GM21786 (cell line): ENCODE measurements at regions not wholly inside any gene's neighbourhood (a gene's known extent, or its start where the extent isn't known, plus 50 kb on each side); places are given as distances from the start of the nearest gene placed in this dataset.
"Not testable (repeated sequence)": the region's sequence is repeated elsewhere in the genome, so short reads cannot be mapped to it uniquely, and the experiment has no call there.

Source experiments
- ATAC-seq: cut with Tn5 transposase; IDR thresholded peaks from one replicate; pipeline ENCODE4 v1.9.1; 2021; ENCODE audit not compliant: unreplicated experiment

DNA sequence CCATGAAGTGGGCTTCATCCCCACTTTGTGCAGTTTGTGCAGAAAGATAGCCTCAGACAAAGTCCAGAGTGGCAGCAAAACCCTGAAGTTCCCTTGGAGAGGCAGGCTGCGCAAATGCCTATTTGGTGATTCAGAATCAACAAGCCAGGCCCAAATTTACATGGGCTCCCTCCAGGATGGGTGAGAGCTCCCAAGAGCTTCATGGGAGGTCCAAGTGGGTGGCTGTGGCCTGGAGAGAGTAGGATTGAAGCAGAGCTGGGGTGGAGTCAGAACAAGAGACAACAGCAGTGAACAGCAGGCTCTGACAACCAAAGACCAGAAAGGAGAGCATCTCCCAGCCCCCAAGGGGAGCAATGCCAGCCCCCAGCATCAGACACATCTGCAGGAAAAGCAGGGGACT, 277.4 kb downstream of the ANAPC1 start:
- not testable (repeated sequence) for ATAC-seq

DNA sequence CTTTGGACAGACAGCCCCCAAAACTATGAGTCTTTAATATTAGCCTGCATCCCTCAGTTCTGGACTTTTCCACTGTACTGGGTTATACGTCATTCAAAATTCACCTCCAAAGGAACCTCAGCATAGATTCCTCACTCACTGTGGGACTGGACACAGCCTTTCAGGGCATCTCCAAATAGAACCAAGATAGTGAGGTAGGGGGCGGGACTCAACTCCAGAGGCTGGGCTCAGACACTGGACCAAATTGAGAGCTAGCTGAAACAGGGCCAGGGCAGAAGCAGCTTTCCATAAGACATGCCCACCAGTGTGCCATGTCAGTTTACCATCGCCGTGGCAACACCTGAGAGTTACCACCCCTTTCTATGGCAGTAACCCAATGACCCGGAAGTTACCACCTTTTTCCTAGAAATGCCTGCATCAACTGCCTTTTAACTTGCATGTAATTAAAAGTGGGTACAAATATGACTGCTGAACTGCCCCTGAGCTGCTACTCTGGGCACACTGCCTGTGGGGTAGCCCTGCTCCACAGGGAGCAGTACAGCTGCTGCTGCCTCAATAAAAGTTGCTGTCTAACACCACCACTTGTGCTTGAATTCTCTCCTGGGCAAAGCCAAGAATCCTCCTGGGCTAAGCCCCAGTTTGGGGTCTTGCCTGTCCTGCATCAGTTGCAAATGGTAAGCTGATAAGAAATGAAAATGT, 274.7 kb downstream of the ANAPC1 start:
- ATAC-seq, result not testable (repeated sequence)

DNA sequence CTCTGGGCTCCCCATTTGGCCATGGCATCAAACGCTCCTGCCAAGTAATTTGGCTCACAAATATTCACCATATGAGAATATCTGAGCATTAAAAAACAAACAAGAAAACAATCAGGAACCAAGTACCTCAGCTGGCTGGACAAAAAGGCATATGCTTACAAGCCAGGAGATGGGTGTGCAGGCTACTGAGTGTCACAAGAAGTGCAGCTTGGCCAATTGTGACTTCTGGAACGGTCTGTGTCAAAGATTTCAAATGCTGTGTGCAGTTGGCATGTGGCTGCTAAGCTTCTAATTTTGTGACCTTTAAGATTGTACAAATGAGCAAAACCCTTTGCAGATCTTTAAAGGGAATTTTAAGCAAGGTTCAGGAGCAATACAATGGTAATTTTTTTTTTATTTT, 274.0 kb downstream of the ANAPC1 start:
- ATAC-seq, result not testable (repeated sequence)

DNA sequence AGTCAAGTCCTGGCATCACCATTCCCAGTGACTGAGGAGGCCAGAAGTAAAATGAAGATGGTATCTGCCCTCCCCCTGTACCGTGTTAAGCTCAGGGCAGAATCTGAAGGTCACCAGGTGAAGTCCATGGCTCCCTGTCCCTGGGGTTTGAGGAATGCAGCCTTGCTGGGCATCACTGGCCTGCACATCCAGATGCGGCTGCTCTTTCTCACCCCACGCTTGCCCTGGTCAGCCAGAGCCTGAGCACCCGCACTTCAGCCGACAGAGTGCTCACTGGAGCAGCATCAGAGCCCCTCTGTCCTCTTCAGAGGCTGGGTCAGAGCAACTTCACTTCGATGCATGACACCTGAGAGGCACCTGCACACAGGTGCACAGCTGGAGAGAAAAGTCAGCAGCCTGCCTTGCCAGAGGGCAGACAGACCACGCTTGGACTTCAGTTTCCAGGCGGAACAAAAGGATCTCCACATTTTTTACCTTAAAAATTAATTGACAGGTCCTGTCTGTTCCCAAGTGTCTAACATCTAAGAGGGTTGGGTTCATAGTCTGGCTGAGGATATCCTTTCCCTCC, 267.3 kb downstream of the ANAPC1 start:
- no peak for ATAC-seq

DNA sequence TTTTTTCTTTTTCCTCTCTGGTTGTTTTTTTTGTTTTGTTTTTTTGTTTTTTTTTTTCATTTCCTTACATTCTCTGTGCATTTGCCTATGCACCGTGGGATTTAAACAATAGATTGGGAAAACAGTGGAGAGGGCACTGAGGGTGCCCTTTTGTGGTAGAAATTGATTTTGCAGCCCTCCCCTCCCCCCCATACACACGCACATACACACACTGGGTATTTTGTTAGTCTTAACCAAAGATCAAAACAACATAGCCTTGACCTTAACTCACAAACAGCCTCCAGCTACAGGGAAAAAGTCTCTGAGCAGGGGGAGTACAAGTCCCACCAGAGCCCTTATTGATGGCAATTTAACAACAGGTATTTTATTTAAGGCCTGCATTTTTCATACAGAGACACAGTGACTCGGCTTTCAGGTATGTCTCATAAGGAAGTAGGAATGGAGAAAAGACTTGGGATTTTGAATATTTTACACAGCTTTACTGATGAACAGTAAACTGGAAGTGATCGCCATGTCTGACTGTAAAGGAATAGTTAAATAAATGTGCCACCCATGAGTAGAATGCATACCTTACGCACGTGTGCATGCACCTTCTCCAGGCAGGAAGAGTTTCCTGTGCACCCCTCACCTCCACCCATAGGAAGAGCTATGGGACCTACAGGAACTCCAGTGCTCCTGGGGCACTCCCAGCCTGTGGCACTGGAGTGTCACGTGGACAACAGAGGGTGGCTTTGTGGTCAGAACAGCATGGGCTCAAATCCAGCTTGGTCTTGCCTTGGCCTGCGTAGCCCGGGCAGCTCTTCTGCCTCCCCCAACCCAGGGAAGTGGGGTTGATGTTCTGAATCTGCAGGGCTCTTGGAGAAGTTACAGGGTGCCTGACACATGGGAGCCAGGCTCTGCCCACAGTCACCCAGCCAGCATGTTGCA, 266.4 kb downstream of the ANAPC1 start:
- no peak for ATAC-seq

DNA sequence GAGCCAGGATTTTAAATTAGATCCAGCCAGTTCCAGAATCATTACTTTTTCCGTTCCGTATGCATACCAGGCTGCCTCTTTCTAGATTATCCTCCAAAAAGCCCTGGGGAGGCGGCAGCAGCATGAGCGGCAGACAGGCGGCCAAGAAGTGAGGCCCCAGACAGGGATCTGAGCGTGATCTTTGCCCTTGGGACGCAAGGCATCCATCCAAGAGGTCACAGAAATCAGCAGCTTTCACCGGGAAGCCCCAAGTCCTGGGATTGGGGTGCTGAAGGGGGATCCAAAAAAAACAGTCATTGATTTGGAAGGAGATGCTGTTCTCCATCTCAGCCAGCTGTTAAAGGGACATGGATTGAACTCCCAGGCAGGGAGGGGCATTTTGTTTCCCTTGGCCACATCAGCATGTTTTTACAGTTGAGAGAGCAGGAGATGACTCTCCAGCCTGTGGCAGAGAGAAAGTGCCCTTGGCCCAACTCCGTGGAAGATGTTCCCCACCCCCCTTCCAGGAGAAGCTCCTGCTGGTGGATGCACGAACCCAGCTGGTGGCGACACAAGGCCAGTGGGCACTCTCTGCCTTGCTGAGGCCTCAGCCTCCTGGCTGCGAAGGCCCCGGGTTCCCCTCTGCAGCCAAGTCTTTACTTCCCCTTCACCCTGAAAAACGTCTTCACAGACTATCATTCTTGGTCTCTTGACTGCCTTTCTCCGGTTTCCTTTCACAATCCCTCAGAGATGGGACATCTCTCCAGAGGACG, 265.6 kb downstream of the ANAPC1 start:
- no peak for ATAC-seq

DNA sequence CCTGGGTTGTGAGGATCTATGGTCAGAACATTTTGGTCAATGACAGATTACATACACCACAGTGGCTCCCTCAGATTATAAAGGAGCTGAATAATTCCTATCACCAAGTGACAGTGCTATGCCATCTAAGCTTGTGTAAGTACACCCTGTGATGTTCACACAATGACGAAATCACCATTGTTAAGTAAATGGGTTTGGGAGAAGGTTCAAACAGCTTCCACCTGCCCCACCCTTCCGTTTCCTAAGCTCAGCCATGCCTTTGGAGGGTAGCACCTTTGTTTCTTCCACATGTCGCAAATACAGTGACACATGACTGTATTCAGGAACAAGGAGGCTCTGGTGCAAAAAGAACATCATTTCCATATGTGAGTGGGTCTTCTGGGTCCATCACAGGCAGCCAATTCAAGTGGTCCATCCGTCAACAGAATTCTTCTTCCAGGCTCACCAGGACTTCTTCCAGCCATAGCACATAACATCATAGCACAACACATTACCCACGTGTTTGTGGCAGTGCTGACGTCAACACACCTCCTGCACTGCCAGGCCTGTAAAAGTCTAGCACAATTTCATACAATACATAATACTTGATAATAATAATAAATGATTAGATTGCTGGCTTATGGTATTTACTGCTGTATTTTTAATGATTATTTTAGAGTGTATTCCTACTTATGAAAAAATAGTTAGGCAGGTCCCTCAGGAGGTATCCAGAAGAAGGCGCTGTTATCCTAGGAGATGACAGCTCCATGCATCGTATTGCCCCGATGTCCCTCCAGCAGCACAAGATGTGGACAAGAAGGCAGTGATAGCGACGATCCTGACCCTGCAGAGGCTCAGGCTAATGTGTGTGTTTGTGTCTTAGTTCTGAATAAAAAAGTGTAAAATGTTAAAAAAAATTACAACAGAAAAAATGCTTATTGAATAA, 264.8 kb downstream of the ANAPC1 start:
- no peak for ATAC-seq

DNA sequence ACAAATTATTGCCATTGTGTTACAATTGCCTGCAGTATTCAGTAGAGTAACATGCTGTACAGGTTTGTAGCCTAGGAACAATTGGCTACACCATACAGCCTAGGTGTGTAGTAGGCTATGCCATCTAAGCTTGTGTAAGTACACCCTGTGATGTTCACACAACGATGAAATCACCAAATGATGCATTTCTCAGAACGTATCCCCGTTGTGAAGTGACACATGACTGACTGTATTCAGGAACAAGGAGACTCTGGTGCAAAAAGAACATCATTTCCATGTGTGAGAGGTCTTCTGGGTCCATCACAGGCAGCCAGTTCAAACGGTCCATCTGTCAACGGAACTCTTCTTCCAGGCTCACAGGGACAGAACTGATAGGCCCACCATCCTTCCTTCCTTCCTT, 263.7 kb downstream of the ANAPC1 start:
- no peak for ATAC-seq

DNA sequence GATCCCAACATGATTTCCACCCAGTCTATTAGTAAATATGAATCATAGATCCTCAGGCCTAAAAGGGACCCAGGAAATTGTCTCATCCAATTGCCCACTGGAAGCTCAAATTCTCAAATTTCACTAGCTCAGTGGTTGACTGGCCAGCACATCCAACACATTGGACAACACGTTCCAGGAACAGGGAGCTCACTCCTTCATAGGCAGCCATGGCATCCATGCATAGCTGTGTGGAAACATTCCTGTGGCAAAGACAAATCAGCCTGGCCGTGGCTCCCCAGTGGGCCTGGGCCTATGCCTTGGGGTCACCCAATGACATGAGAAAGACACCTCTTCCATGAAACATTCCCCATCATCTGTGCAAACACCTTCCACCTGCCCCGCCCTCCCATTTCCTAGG, 261.1 kb downstream of the ANAPC1 start:
- ATAC-seq, result no peak

DNA sequence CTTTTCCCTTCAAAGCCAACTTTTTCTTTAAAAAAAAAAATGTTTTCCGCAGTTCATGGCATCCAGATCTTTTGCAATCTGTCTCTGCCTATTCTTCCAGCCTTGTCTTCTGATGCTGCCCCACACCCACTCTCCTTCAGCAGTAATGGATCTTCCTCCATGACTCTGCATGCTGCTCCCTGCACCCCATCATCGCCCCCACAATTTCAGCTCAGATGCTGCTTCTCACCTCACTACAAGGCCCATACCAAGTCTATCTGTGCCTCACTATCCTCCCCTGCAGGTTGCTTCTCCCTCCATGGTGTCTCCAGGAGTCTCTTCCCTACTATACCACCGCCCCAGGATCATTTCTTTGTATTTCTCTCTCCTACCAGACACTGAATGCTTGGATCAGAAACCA, 260.6 kb downstream of the ANAPC1 start:
- no peak for ATAC-seq

DNA sequence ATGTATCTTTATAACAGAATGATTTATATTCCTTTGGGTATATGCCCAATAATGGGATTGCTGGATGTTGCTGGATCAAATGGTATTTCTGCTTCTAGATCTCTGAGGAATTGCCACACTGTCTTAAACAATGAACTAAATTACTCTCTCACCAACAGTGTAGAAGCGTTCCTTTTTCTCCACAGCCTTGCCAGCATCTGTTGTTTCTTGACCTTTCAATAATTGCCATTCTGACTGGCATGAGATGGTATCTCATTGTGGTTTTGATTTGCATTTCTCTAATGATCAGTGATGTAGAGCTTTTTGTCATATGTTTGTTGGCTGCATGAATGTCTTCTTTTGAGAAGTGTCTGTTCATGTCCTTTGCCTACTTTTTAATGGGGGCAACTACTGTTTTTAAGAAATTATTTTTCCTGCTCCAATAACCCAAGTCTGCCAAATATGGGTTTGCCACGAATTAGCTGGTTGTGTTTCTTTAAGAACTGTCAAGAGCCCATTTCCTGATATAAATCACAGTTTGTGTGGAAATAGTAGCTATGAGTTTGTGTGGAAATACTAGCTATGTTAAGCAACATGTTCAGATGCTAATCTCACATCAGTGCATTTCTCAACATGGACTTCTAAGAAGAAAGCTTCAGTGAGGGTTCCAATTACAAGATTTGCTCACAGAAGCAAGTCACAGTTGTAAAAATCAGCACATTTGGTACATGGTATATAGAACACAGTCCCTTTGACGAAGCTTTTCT, 259.4 kb downstream of the ANAPC1 start:
- ATAC-seq, result no peak

DNA sequence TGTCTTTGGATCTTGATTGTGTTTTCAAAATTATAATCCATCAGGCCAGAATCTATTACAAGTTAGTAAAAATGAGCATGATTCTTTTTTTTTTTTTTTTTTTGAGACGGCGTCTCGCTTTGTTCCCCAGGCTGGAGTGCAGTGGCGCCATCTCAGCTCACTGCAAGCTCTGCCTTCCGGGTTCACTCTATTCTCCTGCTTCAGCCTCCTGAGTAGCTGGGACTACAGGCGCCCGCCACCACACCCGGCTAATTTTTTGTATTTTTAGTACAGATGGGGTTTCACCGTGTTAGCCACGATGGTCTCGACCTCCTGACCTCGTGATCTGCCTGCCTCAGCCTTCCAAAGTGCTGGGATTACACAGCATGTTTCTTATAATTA, 258.8 kb downstream of the ANAPC1 start:
- not testable (repeated sequence) for ATAC-seq

DNA sequence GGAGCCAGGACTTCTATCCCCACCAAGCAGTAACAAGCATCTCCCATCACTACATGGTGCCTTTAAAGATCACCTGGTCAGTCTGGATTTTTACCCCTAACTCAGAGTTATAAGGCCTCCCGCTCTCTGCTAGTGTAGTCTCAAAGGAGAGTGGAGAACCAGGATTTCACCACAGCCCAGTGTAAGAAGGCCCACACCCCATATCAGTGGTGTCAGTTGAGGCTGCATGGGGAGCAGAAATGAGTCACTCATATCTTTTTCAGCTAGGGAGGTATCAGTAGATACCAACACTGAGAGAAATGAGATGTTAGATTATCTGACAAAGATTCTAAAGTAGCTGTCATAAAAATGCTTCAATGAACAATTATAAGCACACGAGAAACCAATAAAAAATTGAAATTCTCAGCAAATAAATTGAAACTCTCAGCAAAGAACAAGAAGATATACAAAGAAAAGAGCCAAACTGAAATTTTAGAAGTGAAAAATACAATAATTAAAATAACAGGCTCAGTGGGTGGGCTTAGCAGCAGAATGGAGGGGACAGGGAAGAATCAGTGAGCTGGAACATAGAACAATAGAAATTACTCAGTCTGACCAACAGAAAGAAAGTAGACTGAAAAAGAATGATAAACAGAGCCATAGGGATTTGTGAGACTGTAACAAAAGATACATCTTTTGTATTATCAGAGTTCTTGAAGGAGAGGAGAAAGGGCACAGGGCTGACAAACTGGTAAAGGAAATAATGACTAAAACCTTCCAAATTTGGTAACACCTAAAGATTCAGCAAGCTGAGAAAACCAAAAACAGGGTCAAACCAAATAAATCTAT, 257.7 kb downstream of the ANAPC1 start:
- no peak for ATAC-seq

DNA sequence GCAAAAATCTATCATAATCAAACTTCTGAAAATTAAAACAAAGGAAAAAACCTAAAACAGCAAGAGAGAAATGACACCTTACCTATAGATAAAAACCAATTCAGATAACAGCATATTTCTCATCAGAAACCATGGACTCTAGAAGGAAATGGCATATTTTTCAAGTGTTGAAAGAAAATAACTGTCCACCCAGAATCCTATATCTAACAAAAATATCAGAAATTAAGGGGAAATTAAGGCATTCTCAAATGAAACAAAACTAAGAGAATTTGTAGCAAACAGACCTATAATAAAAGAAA, 257.2 kb downstream of the ANAPC1 start:
- no peak for ATAC-seq

DNA sequence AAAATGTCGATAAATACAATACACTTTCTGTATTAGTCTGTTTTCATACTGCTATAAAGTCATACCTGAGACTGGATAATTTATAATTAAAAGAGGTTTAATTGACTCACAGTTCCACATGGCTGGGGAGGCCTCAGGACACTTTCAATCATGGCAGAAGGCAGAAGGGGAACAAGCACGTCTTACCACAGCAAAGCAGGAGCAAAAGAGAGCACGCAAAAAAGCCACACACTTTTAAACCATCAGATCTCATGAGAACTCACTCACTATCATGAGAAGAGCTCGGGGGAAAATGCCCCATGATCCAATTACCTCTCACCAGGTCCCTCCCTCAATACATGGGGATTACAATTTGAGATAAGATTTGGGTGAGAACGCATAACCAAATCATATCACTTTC, 256.7 kb downstream of the ANAPC1 start:
- ATAC-seq, result no peak

DNA sequence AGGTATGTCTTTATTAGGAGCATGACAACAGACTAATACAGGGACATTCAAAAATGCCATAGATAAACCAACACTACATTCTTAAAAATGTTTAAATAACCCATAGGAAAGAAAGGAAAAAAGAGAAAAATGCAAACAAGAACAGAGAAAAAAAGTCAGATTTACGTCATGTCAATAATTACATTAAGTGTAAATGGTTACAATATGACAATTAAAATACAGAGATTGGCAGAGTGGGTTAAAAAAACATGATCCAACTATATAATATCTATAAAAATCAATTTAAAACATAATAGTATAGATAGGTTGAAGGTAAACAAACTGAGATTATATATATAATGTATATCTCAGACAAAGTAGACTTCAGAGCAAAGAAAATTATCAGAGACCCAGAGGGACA, 255.8 kb downstream of the ANAPC1 start:
- ATAC-seq, result no peak

DNA sequence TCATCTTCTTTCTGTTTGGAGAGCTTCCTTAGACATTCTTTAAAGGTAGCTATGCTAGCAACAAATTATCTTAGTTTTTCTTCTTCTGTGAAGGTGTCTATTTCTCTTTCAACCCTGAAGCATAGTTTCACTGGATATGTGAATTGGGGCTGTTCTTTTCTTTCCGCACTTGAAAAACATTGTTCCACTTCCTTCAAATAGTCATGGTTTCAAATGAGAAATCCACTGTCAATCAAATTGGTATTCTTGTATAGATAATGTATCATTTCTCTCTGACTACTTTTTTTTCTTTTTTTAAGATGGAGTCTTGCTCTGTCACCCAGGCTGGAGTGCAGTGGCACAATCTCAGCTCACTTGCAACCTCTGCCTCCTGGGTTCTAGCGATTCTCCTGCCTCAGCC, 254.0 kb downstream of the ANAPC1 start:
- ATAC-seq, result no peak

DNA sequence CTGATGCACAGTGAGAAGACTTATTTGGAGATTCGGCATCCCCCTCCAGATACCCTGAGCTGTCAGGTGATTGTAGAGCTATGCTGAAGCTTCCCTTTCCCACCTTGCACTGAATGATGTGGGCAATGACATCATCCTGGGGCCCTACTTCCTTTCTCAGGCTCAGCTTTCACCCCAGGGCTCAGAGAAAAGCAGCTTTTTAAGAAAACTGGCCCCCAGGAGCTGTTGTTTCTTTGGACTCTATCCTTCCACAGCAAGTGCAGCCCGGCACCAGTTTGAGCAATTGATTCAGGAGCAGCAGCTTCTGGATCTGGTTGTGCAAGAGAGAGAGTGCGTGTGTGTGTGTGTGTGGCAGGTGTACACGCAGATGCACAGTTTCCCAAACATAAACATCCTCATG, 251.3 kb downstream of the ANAPC1 start:
- ATAC-seq, result no peak

DNA sequence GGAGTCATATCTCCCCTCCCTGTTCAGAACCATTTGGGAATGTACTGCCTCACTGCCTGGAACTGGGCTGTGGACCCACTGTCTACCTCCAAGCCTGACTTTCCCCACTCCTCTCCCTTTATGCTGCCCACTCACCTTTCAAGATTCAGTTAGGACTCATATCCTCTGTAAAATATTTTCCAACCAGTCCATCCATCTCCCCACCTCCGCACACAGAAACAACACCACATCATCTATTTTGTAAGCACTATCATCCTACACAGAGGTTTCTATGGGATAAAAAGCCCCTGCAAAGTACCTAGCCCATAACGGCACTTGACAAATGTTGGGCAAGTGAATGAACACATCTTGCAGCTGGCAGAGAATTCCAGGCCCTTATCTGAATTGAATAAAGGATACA, 250.8 kb downstream of the ANAPC1 start:
- no peak for ATAC-seq
